Activated effector memory CD4-positive, alpha-beta T cell treated with anti-CD3 and anti-CD28 coated beads, Interleukin-2, amount 50 U/mL, for 16 hours (primary cell): ENCODE measurements at regions not wholly inside any gene's neighbourhood (a gene's known extent, or its start where the extent isn't known, plus 50 kb on each side); places are given as distances from the start of the nearest gene placed in this dataset.
A peak's percentile ranks its signal among the peaks of the same experiment; 100 is the strongest.
"Not testable (repeated sequence)": the region's sequence is repeated elsewhere in the genome, so short reads cannot be mapped to it uniquely, and the experiment has no call there.

Experiments used
- DNase-seq: peaks from one replicate; pipeline ENCODE4 v3.0.0-alpha.2; 2020

DNA sequence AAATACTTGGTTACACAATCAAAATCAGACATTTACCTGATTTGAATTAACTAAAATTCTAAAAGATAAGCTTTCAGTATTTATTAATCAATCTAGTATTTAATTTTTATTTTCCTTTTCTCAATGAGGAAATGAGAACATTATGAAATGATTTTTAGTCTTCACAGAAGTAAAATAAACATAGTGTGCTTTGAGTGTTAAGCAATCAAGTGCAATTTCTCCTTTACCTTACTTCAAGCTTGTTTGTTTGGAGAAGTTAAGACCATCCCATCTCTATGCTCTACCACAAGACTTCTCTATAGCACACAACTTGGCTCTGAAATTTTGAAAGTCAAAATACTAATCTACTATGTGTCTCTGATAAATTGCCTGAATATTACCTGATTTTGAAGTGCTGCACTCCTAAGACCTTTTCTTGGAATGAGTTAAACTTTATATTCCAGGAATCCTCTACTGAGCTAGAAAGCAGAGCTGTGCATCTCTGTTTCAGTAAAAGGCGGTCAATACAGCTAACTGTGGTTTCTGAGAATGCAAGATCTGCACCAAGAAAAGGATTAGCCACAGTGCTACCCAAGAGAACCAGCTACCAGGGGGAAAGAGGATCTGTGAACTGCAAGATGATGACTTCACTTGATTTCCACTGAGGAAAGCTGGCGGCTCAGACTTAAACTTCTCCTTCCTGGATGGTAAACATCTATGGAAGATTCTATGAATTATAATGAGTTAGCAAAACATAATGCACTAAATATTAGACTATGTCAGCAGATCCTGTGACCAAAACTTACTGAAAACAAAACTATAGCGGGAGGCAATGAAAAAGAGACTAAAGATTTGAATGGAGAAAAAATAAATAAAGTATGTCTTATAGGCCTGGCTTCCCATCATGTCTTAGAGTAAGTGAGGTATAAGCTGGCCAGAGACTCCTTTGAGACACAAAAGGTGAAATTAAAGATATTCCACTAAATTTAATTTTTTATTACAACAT lies 358.7 kb downstream of the TUBA3C start:
- not testable (repeated sequence) for DNase-seq

DNA sequence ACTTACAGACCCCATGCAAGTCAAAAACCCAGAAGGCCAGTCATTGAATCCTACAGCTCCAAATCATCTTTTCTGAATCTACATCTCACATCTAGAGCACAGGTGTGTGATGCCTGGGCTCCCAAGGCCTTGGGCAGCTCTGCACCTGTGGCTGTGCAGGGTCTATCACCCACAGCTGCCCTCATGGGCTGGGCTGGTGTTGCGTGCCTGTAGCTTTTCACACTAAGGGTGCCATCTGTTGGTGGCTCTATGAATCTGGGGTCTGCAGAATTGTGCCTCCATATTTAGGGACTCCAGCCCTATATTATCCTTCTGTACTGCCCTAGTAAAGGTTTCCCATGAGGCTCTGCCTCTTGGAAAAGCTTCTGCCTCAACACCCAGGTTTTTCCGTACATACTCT lies 407.6 kb downstream of the TUBA3C start:
- DNase-seq: not testable (repeated sequence)

DNA sequence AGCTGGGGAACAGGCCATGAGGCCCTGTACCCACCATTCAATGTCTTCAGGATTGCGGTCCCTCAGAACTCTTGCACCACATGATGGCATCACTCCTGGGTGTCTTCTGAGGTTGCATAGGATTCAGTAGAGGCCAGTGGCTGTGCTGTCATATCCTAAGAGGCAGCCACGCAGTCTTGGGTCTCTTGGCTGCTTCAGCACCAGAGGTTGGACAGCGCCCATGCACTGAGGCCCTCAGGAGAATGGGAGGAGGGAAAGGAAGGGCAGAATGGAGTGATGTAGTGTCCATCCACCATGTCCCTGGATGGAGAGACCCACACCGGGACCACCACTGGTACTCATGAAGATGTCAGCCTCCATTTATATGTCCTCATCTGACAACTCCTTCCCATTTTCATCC lies 439.9 kb downstream of the TUBA3C start:
- DNase-seq: not testable (repeated sequence)

DNA sequence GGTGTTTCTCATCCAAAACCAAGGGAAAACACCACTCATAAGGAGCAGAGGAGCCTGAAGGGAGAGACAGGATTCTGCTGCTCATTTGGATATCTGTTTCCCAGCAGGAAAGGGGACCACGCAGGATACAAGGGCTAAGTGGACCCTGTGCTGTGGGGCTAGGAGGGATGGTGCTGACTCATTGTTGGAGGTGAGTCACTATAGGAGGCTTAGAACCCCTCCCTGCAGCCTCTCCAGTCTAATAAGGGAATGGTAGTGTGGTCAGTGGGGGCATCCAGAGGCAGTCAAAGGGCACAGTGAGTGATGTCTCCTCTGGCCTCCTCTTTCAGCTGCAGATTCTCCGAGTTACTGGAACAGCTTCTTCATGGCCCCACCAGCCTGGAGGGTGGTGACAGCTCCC lies 442.3 kb downstream of the TUBA3C start:
- no peak for DNase-seq

DNA sequence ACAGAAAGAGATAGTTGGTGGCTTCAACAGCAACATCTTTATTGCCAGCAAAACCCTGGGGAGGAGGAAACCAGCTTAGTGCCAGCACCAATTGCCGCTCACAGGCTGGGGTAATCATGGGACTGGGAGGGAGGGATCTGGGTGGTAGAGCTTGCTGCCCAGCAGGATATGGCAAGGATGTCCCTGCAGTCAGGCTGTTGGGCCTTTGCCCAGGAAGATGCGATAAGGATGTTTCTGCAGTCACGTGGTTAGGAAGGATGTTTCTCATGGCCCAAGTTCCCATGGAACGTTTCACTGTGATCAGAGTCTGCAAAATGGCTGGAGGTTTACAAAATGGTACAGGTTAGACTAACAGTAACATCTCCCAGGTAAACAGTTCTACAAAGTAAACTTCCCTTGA lies 443.5 kb downstream of the TUBA3C start:
- DNase-seq: not testable (repeated sequence)

DNA sequence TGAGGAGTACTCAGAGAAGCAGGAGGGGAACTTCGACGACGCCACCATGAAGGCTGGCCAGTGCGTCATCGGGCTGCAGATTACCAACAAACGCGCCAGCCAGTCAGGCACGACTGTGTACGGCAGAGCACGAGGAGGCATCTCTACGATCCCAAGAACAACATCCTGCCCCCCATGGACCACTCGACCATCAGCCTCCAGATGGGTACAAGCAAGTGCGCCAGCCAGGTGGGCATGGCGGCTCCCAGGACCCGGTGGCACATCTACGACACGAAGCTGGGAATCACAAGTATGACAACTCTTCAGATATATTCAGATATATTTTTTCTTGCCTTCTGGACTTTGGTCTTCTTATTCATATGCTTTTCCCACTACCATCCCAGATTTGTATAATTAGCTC lies 454.5 kb downstream of the TUBA3C start:
- DNase-seq: not testable (repeated sequence)

DNA sequence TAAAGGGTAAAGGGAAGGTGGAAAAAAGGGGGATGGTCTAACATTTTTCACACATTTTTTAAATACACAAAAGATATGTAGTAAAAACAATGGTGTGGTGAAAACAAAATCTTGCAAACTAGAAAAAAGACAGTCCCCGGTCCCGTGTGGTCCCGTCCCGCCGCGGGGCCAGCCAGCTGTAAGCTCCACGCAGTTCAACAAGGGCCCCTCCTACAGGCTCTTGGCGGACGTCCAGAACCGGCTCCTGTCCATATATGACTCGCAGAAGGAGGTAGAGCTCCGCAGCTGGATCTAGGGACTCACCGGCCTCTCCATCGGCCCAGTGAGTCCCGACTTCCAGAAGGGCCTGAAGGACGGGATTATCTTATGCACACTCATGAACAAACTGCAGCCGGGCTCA lies 455.1 kb downstream of the TUBA3C start:
- not testable (repeated sequence) for DNase-seq

DNA sequence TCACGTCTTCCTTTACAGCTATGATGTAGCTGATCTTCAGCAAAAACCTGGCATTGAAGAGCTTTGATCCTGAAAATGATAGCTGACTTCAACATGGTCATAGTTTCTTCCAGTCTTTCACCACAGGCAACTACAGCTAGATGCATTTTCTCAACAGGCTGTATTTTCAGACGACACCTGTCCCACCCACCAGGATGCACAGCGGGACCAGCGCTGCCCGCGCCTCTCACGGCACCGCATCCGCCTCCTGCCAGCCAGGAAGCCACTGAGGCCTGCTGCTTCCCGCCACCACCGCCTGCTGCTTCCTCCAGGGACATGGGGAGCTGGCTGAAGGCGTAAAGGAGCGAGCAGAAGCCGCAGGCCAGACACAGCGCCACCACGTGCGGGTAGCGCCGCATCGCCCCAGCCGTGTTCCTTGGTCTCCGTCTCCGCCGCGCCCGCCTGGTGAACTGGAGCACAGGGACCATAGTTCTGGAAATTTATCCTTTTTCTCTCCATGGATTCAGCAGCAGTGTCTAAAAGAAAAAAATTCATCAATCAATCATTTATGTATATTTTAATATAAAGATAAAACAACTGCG lies 456.3 kb downstream of the TUBA3C start:
- not testable (repeated sequence) for DNase-seq

DNA sequence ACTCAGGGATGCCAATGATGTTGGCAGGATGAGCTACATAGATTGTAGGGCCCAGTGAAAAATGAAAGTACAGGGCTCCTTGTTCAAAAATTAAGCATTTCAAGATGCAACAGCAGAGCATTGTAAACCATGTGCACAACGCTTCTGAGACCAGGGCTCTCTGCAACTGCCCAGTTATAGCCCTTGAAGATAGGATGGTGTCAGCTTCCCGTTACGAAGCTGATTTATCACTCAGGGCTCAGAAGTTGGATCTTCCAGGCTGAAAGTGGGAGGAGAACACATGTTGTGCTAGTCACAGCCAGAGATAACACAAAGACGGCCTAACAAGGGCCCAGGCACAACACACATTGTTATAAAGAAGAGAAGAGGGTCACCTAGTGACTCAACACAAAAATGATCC lies 466.7 kb downstream of the TUBA3C start:
- no peak for DNase-seq

DNA sequence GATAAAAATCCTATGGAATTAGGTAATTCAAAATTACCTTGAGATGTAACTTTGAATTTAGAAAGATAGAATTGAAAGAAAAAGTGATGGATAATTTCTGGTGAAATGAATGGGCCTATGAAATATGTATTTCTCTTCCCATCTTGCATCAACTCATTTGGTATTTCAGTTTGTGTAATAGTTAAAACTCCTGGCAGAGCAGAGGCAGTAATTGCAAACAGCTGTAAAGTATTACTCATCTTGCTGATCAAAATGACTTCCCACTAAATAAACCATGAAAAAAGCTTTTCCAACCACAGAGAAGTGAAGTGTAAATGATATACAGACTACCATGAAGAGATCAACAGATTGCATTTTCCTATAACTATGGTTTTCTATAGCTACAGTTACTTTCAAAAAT lies 471.0 kb downstream of the TUBA3C start:
- DNase-seq: not testable (repeated sequence)

DNA sequence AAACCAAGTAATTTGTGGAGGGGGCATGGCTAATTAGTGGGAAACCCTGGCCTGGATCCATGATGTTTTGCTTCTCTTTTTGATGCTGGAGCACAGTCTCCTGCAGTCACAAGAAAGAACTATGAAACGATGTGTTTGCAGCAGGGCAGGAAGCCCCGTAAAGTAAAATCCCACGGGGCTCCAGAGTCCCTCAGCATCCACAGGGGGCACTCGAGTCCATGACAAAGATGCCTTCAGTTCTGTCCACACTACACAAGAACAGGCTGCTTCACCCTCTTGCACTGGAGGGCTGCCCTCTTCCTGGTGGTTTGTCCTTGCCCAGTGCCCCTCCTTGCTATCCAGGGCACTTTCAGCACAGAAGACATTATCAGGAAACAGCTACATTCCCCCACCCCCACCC lies 475.1 kb downstream of the TUBA3C start:
- DNase-seq: not testable (repeated sequence)

DNA sequence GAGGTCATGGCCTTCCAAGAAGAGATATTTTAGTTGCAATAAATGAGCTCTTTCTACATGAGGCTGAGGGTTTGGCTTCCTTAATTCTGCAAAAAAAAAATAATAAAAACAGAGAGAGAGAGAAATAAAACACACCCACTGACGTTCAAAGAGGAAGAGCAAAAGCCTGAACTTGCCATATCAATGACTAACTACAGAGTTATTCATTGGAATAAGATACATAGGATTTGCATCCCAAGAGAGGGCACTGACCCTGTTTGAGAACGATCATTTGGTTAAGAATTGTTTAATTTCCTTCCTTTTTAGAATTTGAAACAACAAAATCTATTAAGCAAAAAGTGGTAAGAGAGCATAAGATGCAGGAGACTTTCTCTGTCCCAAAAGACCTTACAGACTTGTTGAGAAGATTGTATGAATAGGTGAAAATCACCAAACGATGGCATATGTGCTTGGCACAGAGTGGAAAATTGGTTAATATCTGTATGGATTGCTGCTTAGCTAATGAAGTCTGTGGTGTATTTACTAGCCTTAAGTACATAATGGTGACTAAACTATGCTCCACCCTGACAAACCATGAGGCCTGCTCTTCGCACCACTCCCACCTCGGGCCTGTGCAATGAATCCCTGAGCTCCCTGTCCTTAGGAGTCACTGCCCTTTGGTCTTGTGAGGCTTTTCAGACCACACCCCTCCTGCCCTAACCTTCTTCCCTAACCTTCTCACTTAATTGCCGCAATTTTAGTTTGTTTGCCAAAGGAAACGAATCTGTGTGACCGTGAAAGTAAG lies 479.0 kb downstream of the TUBA3C start:
- DNase-seq: not testable (repeated sequence)

DNA sequence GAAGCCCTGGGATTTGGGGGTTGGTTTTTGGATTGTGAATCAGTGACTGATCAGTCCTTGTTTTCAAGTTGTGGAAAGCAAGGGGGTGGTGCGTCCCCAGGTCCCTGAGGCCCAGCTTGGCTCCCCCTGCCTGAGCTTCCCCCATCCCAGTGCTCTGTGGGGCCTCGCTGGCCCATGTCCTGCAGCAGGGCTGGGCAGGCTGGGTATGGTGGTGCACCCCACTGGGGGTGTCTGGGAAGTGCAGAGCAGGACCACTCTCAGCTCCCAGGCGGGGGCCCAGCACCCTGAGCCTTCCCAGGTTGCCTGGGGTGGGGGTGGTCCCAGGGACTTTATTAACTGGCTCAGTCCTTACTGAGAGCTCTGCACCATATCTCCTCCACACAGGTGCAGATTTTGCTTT lies 483.3 kb downstream of the TUBA3C start:
- not testable (repeated sequence) for DNase-seq

DNA sequence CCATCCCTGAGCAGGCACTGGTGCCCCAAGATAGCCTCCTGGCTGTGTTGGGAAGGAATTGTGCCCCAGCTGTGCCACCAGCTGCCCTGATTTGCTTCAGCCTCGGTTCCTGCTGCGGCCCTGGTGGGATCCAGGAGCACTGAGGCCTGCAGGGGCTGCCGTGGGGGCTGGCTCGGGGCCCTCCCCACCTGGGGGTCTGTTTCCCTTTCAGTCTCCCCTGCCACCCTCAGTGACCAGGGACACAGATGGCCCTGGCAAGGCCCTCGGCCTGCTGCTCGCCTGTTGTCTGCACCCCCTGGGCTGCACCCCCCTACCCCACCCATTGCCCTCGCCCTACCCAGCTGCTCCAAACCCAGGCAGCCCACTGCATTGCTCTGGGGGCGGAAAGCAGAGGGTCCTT lies 483.8 kb downstream of the TUBA3C start:
- not testable (repeated sequence) for DNase-seq

DNA sequence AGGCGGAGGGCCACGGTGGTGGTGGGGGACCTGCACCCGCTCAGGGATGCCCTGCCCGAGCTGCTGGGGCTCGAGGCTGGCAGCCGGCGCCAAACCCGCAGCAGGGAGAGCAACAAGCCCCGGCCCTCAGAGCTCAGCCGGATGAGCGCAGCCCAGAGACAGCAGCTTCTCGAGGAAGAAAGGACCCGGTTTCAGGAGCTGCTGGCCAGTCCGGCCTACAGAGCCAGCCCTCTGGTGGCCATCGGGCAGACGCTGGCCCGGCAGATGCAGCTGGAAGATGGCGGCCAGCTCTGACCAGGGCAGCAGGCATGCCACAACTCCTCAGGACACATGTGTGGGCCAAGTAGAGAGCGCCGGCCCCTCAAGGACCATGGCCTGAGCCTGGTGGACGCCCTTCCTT lies 484.4 kb downstream of the TUBA3C start:
- DNase-seq: not testable (repeated sequence)

DNA sequence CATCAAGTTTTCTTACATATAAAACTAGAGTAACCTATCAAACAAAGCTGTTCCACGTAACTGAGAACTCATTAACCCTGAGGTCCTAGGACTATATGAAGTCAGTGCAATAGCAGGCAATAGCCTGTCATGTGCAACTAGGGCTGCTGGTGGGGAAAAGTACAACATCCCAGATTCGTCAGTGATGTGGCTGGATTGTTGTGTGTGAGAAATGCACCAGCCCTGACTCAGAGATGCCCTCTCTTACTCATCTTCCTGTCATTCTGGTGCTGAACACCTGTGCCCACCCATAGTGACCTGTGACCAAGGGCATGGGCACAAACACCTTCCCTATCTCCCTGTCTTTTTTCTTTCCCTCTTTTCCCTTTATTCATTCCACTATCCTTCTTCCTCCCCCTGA lies 504.2 kb downstream of the TUBA3C start:
- DNase-seq: not testable (repeated sequence)

DNA sequence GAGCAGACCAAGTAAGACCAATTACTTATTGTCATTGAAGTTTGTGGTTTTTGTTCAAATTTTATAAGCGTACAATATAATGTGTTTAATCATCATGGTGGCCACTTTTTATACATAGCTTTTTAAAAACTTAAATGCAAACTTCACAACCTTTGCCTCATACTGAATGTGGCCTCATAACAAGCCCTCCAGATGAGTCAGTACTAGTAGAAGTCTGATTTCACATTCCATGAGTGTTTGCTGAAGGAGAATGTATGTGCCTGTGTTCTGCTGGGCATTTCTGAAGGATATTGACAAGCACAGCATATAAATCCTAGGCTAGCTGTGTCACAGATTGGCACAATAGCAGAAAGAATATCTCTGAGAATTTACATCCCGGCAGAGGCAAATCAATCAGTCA lies 506.4 kb downstream of the TUBA3C start:
- not testable (repeated sequence) for DNase-seq

DNA sequence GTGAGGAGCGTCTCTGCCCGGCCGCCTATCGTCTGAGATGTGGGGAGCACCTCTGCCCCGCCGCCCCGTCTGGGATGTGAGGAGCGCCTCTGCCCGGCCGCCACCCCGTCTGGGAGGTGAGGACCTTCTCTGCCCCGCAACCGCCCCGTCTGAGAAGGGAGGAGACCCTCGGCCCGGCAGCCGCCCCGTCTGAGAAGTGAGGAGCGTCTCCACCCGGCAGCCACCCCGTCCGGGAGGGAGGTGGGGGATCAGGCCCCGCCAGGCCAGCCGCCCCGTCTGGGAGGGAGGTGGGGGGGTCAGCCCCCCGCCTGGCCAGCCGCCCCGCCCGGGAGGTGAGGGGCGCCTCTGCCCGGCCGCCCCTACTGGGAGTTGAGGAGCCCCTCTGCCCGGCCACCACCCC lies 507.8 kb downstream of the TUBA3C start:
- not testable (repeated sequence) for DNase-seq

DNA sequence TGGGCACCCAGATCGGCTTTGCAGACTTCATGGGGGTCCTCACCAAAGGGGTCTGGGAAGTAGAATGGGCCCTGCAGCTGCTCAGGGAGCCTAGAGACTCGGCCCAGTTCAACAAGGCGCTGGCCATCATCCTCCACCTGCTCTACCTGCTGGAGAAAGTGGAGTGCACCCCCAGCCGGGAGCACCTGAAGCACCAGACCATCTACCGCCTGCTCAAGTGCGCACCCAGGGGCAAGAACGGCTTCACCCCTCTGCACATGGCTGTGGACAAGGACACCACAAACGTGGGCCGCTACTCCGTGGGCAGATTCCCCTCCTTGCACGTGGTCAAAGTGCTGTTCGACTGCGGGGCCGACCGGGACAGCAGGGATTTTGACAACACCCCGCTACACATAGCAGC lies 515.0 kb downstream of the TUBA3C start:
- DNase-seq: not testable (repeated sequence)

DNA sequence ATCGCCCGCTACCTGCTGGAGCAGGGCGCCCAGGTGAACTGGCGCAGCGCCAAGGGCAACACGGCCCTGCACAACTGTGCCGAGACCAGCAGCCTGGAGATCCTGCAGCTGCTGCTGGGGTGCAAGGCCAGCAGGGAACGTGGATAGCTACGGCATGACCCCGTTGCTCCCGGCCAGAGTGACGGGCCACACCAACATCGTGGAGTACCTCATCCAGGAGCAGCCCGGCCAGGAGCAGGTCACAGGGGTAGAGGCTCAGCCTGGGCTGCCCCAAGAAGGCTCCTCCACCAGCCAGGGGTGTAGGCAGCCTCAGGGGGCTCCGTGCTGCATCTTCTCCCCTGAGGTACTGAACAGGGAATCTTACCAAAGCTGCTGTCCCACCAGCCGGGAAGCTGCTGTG lies 515.9 kb downstream of the TUBA3C start:
- not testable (repeated sequence) for DNase-seq

DNA sequence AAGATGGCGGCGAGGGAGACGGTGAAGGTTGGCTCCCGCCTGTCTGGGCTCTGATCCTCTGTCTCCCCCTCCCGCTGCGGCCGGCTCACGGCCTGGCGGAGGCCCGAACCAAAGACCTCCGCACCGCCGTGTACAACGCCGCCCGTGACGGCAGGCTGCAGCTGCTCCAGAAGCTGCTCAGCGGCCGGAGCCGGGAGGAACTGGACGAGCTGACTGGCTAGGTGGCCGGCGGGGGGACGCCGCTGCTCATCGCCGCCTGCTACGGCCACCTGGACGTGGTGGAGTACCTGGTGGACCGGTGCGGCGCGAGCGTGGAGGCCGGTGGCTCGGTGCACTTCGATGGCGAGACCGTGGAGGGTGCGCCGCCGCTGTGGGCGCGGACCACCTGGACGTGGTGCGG lies 516.5 kb downstream of the TUBA3C start:
- DNase-seq: not testable (repeated sequence)

DNA sequence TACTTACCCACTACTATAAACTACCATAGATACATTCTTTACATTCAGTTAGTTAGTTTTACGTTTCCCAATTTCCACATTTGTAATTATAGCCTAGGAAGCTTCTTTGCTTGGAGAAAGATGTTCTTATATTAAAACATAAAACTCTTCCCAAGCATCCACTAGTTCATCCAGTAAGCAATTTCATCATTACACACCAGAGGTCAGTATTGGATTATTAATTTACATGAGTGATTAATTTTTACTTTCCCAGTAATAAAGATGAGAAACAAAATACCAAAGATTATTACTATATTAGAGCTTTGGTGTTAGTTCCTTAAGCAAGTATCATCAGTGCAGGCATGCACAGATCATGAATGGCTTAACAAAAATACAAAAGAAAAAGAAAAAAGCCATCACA lies 518.4 kb downstream of the TUBA3C start:
- DNase-seq: not testable (repeated sequence)

DNA sequence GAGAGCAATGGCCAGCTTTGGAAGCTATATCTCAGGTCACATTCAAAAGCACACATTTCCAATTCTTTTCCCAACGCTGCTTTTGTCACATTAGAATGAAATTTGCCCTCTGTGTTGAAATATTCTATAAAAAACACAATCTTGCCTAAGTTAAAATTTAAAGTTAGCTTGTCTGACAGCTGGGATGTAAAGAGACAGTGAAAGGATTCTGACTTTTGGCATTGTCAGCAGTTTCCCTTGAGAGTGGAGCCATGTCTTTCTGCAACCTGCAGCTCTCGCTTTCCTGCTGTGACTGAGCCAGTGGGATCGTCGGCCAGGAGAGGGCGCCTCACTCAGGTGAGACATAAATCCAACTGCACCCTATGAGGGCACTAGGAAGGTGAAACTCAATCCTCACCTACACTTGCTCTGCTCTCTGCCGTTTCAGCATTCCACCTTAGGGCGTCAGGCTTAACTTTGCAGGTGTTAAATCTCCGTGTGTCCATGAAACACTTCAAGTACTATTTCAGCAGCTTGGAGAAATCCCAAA lies 537.9 kb downstream of the TUBA3C start:
- DNase-seq: peak; percentile 69
